Cardiac fibroblast (primary cell): ENCODE measurements at regions not wholly inside any gene's neighbourhood (a gene's known extent, or its start where the extent isn't known, plus 50 kb on each side); places are given as distances from the start of the nearest gene placed in this dataset.

Experiments used
- DNase-seq, 2 donors: peaks; one replicate each; pipeline versions ENCODE4 v3.0.0 to v3.0.0-alpha.2; 2010; ENCODE audit warnings: low read depth in 2 of 2
- H3K4me3 ChIP-seq, 2 donors: replicated peaks in 1 of 2; 1 replicate in 1 of 2; 2 replicates in 1 of 2; pipeline ENCODE4 v1.5.1; 2011; ENCODE audit warnings: low read depth in 2 of 2, low read length in 2 of 2, mild to moderate bottlenecking in 2 of 2, moderate library complexity in 1 of 2
- TF ChIP-seq, protein P1 (sequence below): IDR thresholded peaks from one replicate; pipeline ENCODE4 v1.5.1; 2011; ENCODE audit warnings: low read depth, mild to moderate bottlenecking, low read length, inconsistent platforms

- DNase-seq: no peak
- no peak overlapping the region for H3K4me3 ChIP-seq
- TF ChIP-seq, protein P1, sequence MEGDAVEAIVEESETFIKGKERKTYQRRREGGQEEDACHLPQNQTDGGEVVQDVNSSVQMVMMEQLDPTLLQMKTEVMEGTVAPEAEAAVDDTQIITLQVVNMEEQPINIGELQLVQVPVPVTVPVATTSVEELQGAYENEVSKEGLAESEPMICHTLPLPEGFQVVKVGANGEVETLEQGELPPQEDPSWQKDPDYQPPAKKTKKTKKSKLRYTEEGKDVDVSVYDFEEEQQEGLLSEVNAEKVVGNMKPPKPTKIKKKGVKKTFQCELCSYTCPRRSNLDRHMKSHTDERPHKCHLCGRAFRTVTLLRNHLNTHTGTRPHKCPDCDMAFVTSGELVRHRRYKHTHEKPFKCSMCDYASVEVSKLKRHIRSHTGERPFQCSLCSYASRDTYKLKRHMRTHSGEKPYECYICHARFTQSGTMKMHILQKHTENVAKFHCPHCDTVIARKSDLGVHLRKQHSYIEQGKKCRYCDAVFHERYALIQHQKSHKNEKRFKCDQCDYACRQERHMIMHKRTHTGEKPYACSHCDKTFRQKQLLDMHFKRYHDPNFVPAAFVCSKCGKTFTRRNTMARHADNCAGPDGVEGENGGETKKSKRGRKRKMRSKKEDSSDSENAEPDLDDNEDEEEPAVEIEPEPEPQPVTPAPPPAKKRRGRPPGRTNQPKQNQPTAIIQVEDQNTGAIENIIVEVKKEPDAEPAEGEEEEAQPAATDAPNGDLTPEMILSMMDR: no peak
These were observed 113.1 kb upstream of the RASSF8 start for GRCh38 chr12:25845415-25845814.

- DNase-seq: peak in 1 of 2 donors; percentile 70
- TF ChIP-seq, protein P1: no peak
- no peak overlapping the region for H3K4me3 ChIP-seq
These were observed 105.7 kb upstream of the RASSF8 start for GRCh38 chr12:25852792-25853191.

GRCh38 chr12:25853316-25854095 lies 105.0 kb upstream of the RASSF8 start:
- TF ChIP-seq, protein P1: no peak
- no peak overlapping the region for H3K4me3 ChIP-seq
- DNase-seq: no peak

DNA sequence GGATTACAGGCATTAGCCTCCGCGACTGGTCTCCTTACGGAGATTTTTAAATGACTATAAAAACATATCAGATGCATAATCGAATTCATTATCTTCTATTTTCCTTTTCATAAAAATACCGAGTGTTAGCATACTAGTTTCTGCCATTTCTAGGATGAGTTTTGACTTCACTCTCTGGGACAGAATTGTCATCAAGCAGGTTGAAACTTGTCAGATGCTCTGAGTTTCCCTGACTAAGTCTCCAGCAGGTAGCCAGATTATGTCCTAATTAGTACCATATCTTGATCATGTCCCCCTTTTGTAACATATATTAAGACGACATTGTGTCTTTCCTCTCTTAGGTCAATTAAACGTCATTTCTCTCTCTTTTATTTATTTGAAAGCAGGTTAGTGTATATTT lies 103.5 kb upstream of the RASSF8 start:
- no peak overlapping the region for H3K4me3 ChIP-seq
- DNase-seq: no peak
- TF ChIP-seq, protein P1: no peak

GRCh38 chr12:25855716-25856115 lies 102.8 kb upstream of the RASSF8 start:
- DNase-seq: peak; percentile 86 to 88
- TF ChIP-seq, protein P1: no peak

GRCh38 chr12:25859976-25860375 lies 98.5 kb upstream of the RASSF8 start:
- no peak overlapping the region for H3K4me3 ChIP-seq
- no peak for DNase-seq
- TF ChIP-seq, protein P1: no peak

More at GRCh38 chr12:25855716-25856115, 102.8 kb upstream of the RASSF8 start:
- H3K4me3 ChIP-seq: no peak overlapping the region
